ENCODE measurements at regions not wholly inside any gene's neighbourhood (a gene's known extent, or its start where the extent isn't known, plus 50 kb on each side); places are given as distances from the start of the nearest gene placed in this dataset.
"Not testable (repeated sequence)": the region's sequence is repeated elsewhere in the genome, so short reads cannot be mapped to it uniquely, and the experiment has no call there.

DNA sequence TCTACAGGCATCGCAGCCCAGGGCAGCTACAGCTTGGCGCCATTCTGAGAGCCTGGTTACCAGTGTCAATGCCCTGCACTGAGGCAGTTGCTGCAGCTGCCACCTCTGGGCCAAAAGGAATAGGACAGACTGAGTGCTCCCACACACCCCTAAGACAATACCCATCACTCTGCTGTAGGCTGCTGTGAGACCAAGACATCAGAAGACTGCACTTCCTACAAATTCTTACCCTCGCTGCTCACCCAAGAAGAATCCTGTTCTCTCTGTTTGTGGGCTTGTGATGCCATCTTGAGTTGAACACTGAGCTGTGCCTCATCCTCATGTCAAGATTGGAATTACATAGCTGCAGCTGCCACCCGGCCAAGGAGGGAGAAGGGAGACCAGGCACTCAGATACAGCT lies 1847.0 kb upstream of the PCDH10 start:
- no peak for DNase-seq (ENCODE audit: low read depth in 2 of 2)

DNA sequence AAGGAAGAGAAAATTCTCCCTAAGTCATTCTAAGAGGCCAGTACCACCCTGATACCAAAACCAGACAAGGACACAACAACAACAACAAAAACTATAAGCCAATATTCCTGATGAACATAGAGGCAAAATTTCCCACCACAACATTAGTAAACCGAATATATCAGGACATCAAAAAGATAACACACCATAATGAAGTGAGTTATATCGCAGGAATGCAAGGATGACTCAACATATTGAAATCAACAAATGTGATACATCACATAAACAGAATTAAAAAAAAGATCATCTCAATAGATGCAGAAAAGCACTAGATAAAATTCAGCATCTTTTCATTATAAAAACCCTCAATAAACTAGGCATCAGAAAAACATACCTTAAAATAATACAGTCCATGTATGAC lies 1844.4 kb upstream of the PCDH10 start:
- no peak for DNase-seq (ENCODE audit: low read depth in 2 of 2)

DNA sequence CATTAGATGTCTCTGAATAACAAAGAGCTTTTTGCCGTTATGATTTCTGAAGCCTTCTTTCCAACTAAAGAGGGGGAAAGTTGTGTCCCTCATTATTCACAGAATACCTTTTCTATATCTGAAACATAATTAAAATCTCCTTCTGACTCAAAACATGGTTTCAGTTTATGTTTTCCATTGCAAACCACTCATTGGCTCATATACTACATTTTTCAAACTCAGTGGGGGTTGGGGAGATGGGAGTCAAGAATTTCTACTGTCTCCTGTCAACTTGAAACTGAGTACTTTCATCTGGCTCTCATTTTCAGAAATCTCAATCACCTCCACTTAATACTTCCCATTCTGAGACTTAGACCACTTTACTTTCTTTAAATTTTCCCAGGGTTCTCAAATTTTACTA lies 1839.5 kb upstream of the PCDH10 start:
- no peak for DNase-seq (ENCODE audit: low read depth in 2 of 2)

DNA sequence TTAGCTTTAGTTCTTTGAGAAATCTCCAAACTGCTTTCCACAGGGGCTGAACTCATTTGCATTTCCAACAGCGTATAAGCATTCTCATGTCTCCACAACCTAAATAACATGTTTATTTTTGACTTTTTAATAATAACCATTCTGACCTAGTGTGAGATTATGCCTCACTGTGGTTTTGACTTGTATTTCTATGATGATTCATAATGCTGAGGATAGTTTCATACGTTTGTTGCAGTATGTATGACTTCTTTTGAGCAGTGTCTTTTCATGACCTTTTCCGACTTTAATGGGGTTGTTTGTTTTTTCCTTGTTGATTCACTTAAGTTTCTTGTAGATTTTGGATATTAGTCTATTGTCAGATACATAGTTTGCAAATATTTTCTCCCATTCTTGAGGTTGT lies 1833.0 kb upstream of the PCDH10 start:
- DNase-seq (ENCODE audit: low read depth in 2 of 2): no peak

GRCh38 chr4:131337936-131338335 lies 1811.2 kb upstream of the PCDH10 start:
- DNase-seq (ENCODE audit: low read depth in 2 of 2): no peak

- DNase-seq (ENCODE audit: low read depth in 2 of 2): no peak
Observed at GRCh38 chr4:131339137-131339536, 1810.0 kb upstream of the PCDH10 start.

DNA sequence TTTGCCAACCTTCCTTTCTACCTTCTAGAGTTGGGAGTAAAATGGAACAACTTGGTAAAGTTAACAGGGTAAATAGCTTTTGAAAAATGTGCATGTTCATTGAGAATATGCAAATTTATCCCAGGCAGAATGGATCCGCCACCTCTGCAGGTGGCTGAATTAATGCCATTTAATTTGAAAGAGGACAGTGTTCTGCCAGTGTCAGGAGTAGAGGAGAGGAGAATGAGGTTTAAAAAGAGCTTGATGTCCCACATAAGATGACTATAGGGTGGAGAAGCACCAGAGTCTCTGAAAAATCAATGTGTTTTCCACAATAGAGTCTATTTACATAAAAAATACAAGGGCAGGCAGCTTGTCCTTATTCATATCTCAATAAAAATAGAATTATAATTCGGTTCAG lies 1804.3 kb upstream of the PCDH10 start:
- no peak for DNase-seq (ENCODE audit: low read depth in 2 of 2)

GRCh38 chr4:131347816-131348215 lies 1801.3 kb upstream of the PCDH10 start:
- no peak for DNase-seq (ENCODE audit: low read depth in 2 of 2)

DNA sequence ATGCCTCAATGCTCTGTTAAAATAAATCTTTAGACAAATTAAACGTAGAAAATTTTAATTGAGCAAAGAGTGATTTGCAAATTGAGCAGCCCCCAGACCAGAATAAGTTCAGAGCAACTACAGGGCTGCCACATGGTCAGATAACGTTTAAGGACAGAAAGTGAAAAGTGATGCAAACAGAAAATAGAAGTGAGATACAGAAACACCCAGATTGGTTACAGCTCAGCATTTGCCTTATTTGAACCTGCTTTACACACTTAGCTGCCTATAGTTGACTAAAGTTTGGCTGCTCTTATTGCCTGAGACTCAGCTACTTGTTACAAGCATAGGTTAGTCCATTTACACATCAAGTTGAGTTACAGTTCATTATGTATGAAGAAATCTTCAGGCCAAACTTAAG lies 1800.8 kb upstream of the PCDH10 start:
- DNase-seq (ENCODE audit: low read depth in 2 of 2): no peak

DNA sequence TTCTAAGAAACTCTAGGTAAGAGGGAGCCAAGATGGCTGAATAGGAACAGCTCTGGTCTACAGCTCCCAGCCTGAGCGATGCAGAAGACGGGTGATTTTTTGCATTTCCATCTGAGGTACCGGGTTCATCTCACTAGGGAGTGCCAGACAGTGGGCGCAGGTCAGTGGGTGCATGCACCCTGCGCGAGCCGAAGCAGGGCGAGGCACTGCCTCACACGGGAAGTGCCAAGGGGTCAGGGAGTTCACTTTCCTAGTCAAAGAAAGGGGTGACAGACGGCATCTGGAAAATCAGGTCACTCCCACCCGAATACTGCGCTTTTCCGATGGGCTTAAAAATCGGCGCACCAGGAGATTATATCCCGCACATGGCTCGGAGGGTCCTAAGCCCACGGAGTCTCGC lies 1796.7 kb upstream of the PCDH10 start:
- not testable (repeated sequence) for DNase-seq (ENCODE audit: low read depth in 2 of 2)

DNA sequence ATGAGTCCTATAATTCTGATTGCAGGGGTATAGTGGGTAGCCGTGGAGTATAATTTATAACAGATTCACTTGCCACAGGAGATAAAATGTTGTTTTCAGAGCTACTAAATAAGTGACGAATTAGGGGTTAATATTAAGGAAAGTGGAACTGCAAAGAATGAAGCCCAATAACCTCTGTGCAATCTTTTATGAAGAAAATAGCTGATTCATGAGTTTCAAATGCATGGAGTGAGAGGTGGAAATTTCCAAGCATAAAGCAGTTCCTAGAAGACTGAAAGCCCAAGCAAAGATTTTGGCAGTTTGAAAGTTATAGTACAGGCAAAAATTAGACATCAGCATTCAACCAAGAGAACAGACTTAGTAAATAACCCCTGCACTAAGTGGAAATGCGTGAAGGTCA lies 1782.4 kb upstream of the PCDH10 start:
- no peak for DNase-seq (ENCODE audit: low read depth in 2 of 2)

DNA sequence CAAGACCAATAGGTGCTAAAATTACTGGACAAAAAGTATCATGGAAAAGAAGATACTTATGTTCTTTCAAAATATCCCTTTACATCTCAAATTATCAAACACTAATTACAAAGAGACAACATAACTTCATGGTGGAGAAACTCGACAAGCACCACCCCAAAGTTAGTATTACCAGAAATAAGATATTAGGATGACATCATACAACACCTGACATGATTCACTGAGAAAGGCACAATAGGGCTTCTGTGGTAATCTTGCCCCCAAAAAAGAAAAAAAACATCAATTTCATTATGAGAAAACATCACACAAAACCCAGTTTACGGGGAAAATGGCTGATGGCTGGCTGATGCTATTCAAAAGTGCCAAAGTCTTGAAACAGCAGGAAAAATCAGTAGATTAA lies 1781.7 kb upstream of the PCDH10 start:
- no peak for DNase-seq (ENCODE audit: low read depth in 2 of 2)

GRCh38 chr4:131370846-131371245 lies 1778.2 kb upstream of the PCDH10 start:
- DNase-seq (ENCODE audit: low read depth in 2 of 2): no peak

DNA sequence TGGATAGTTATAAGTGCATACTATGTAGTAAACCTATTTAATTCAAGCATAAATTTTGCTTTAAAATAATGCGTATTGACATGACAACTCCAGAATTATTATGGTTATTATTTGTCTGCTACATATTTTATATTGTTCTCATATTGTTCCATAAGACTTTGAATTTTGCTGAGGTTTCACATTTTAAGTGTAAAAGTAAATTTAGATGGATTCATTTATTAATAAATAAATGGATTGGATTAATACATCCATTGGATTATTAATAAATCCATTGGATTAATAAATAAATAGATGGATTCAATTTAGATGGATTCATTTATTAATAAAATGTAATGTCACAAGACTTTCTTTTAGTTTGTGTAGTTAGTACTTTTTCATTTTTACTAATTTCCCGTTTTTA lies 1768.0 kb upstream of the PCDH10 start:
- DNase-seq (ENCODE audit: low read depth in 2 of 2): no peak

DNA sequence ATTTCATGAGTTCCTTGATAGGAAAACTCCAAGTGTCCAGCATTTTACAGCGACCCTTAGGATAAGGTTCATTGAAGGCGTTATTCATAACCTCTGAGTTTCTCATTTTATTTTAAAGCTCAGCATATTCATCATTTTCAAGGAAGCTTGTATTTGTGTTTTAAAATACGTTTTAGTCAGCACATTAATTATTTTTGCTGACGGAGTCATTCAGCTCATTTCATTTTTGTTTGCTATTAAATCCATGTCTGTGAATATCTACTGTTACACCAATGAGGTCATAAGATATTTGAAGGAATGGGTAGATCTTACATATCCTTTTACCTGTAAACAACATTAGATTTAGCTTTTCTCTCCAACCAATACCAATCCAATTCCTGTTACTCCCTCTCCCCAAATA lies 1766.3 kb upstream of the PCDH10 start:
- no peak for DNase-seq (ENCODE audit: low read depth in 2 of 2)

DNA sequence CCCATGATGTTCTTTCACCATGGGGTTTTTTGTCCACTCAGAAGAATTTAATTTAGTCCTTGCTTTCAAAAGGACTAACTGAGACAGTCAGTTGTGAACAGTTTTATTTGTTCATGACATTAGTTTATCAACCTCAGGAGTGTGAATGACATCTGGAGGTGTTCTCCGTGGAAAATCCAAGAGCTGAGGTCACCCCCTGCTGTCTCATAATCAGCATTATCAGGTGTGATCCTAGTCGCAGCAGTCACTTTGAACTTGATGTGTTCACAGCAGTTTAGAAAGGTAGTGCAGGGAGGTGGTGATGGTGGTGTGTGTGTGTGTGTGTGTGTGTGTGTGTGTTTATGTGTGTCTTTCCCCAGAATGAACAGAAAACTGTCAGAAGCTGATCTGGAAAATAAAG lies 1760.8 kb upstream of the PCDH10 start:
- DNase-seq (ENCODE audit: low read depth in 2 of 2): no peak

- no peak for DNase-seq (ENCODE audit: low read depth in 2 of 2)
Observed at GRCh38 chr4:131408102-131408501, 1741.0 kb upstream of the PCDH10 start.

DNA sequence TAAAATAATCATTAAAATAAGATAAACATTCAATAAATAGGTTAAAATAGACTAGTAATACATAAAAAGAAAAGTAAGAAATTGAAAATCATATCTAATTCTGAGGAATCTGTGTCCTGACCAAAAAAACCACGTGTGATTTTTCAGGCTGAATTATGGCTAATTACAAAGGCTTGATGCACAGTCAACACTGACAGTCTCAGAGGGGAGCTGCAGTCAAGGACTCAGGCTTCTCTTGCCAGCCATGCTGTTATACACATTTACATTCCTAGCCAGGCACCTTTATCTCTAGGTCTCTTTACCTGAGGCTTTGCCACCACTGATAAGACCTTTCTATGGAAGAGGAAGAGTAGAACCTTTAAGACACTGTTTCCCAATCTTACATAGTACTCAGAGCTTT lies 1737.7 kb upstream of the PCDH10 start:
- no peak for DNase-seq (ENCODE audit: low read depth in 2 of 2)

GRCh38 chr4:131419147-131419546 lies 1729.9 kb upstream of the PCDH10 start:
- DNase-seq (ENCODE audit: low read depth in 2 of 2): no peak

DNA sequence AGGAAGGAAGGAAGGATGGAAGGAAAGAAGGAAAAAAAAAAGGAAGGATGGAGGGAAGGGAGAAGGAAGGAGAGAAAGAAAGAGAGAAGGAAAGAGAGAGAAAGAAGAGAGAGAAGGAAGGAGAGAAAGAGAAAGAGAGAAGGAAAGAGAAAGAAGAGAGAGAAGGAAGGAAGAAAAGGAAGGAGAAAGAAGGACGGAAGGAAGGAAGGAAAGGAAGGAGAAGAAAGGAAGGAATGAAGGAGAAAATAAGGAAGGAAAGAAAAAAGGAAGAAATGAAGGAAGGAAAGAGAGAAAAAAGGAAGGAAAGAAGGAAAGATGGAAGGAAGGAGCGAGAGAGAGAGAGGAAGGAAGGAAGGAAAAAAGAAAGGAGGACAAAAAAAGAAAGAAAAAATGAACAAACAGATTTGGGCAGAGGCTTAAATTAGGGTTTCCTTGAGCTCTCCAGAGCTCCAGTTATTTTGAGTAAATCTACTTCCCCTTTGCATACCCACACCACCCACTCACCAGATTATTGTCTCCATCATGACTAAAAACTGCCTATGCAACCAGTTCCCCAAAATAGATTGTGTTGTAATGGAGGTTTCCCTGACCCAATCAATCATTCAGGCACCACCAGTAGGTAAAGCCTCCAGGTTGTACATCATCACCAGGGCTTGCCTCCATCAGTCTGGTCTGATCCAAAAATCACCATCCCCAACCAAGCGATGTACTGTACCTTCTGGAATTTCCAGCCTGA lies 1722.9 kb upstream of the PCDH10 start:
- no peak for DNase-seq (ENCODE audit: low read depth in 2 of 2)

GRCh38 chr4:131427000-131427399 lies 1722.1 kb upstream of the PCDH10 start:
- no peak for DNase-seq (ENCODE audit: low read depth in 2 of 2)

DNA sequence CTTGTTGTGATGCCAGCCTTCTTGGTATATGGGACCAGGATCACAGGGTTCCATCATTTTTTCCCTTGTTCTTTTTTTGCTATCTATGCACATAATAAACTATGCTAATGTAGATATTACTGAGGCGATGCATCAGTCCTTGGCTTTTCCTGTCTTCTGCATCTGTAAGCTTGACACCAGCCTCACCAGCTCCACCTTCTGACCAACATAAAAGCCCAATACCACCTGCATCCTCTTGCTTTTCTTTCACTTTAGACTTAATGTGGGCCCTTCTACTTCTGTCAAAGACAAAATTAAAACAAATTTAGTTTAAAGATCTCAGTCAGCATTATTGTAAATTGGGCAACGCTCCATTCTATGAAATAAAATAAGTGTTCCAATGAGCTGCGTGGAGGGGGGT lies 1718.8 kb upstream of the PCDH10 start:
- no peak for DNase-seq (ENCODE audit: low read depth in 2 of 2)

DNA sequence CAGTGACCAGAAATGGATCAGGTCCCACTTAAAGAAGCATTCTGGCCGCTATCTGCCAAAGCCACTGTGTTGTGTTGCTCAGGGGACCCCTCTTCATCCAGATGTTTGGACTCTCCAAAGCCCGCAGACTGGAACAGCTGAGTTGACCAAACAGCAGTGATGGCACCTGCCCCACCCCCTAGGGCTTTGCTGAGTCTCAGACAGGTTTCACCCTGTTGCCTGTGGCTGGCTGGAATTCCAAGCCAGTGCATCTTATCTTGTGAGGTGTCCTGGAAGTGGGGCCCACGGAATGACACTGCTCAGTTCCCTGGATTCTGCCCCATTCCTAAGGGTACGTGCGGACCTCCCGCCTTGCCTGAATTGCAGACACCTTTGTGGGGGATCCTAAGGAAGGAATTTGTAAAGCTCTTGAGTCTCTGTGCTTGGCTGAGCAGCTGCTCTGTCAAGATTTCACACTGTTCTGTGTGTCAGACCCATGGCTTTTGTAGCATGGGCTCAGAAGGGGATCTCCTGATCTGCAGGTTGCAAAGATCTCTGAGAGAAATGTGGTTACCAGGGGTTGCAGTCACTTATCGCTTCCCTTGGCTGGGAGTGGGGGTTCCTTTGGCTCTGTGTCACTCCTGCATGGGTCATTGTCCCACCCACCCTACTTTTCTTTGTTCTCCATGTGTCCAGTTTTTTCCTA lies 1707.9 kb upstream of the PCDH10 start:
- DNase-seq (ENCODE audit: low read depth in 2 of 2): no peak

DNA sequence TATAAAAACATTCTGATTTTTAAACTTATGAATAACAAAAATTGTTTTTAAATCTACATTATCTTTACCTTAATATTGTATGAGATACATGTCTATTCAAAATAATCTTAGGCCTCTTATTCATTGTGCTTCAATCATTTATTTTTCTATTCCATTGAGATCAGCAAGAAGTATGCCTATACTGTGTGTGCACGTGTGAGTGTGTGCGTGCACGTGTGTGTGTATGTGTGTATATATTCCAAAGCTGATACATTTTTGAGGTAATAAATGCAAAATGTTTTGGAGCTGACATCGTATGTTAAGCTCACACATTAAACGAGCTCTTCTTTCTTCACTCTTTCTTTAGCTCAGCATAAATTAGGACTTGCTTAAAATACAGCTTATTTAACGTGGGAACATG lies 1701.2 kb upstream of the PCDH10 start:
- DNase-seq (ENCODE audit: low read depth in 2 of 2): no peak
